ENCODE measurements at regions not wholly inside any gene's neighbourhood (a gene's known extent, or its start where the extent isn't known, plus 50 kb on each side); places are given as distances from the start of the nearest gene placed in this dataset.

DNA sequence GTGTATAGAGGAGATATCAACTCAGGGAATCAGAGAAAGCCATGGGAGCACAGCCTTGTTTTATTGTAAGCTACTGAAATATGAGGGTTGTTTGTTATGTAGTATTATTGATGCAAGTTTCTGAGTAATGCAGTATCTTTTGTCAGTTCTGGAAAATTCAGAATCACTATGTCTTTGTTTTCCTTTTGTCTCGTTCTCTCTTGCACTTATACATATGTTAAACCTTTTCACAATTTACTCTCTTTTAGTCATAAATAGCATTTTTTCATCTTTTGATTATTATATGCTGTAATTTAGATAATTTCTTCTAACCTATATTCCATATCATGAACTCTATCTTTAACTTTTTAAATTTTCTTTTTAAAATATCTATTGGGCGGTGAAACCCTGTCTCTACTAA lies 85.0 kb upstream of the COL3A1 start:
- POLR2A ChIA-PET = no interaction called here
- no peak overlapping the region for H3K4me3 ChIP-seq (ENCODE audit: low read depth, low read length)
- CTCF ChIA-PET = no interaction called here
- DNase-seq (ENCODE audit: low read depth, low spot score) = no peak
- TF ChIP-seq, protein P1, sequence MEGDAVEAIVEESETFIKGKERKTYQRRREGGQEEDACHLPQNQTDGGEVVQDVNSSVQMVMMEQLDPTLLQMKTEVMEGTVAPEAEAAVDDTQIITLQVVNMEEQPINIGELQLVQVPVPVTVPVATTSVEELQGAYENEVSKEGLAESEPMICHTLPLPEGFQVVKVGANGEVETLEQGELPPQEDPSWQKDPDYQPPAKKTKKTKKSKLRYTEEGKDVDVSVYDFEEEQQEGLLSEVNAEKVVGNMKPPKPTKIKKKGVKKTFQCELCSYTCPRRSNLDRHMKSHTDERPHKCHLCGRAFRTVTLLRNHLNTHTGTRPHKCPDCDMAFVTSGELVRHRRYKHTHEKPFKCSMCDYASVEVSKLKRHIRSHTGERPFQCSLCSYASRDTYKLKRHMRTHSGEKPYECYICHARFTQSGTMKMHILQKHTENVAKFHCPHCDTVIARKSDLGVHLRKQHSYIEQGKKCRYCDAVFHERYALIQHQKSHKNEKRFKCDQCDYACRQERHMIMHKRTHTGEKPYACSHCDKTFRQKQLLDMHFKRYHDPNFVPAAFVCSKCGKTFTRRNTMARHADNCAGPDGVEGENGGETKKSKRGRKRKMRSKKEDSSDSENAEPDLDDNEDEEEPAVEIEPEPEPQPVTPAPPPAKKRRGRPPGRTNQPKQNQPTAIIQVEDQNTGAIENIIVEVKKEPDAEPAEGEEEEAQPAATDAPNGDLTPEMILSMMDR (IDR thresholded peaks at IDR 0.05; ENCODE audit: insufficient read depth, low read length, missing control alignments) = no peak

DNA sequence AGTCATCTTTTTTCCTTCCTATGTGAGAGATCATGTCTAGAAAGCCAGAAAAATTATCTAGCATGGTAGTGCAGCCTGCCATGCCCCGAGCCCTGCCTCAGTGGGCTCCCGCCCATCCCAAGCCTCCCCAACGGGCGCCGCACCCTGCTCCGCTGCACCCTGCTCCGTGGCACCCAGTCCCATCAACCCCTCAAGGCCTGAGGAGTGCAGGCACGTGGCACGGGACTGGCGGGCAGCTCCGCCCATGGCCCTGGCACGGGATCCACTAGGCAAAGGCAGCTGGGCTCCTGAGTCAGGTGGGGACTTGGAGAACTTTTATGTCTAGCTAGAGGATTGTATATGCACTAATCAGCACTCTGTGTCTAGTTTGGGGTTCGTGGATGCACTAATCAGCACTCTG lies 83.4 kb upstream of the COL3A1 start:
- TF ChIP-seq, protein P1 (IDR thresholded peaks at IDR 0.05; ENCODE audit: insufficient read depth, low read length, missing control alignments) = no peak
- POLR2A ChIA-PET = no interaction called here
- CTCF ChIA-PET = no interaction called here
- no peak overlapping the region for H3K4me3 ChIP-seq (ENCODE audit: low read depth, low read length)
- DNase-seq (ENCODE audit: low read depth, low spot score) = no peak

DNA sequence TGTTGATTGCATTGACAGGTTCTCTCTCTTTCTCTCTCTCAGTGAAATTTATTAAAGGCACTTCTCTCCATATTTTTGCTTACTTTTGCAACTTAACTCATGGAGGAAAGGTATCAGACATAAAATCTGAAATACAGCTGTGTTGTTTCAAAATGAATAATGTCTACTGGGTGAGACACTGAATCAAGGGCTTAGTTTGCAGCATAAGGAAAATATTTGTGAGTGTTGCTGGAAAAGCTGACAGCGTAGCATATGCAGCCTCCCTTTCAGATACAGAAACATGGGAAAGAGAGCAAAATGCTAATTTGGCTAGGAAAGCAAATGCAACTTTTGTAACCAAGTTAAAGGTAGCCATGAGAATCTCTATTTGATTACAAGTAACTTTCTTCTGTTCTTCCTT lies 81.5 kb upstream of the COL3A1 start:
- ChIA-PET CTCF (no interaction called here), POLR2A (interaction anchor here (0.7 kb wide), 1 partner anchor 412 kb away, joined by 3 read pairs; no protein-coding TSS in a partner anchor)
- no peak overlapping the region for H3K4me3 ChIP-seq (ENCODE audit: low read depth, low read length)
- TF ChIP-seq, protein P1 (IDR thresholded peaks at IDR 0.05; ENCODE audit: insufficient read depth, low read length, missing control alignments) = no peak
- DNase-seq (ENCODE audit: low read depth, low spot score) = no peak

GRCh38 chr2:188893972-188894371 lies 80.2 kb upstream of the COL3A1 start:
- no peak for DNase-seq (ENCODE audit: low read depth, low spot score)
- TF ChIP-seq, protein P1 (IDR thresholded peaks at IDR 0.05; ENCODE audit: insufficient read depth, low read length, missing control alignments) = no peak
- no peak overlapping the region for H3K4me3 ChIP-seq (ENCODE audit: low read depth, low read length)
- ChIA-PET CTCF (no interaction called here), POLR2A (no interaction called here)

DNA sequence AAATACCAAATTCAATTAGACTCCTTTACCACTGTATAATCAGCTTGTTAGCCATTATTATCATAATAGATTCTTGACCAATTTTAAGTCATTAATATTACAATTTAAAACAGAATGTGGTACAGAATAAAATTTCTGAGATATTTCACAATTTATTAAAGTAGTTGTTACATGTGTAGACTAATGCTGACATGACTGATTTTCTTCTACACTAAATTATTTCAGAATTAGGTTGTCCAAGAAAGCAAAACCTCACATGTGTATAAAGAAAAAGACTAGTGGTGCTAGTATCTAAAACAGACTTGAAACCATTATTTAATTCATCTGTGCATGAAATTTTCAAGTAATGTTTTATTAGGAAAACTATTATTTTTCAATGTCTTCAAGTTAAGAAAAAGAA lies 79.2 kb upstream of the COL3A1 start:
- ChIA-PET CTCF (no interaction called here), POLR2A (no interaction called here)
- TF ChIP-seq, protein P1 (IDR thresholded peaks at IDR 0.05; ENCODE audit: insufficient read depth, low read length, missing control alignments) = no peak

DNA sequence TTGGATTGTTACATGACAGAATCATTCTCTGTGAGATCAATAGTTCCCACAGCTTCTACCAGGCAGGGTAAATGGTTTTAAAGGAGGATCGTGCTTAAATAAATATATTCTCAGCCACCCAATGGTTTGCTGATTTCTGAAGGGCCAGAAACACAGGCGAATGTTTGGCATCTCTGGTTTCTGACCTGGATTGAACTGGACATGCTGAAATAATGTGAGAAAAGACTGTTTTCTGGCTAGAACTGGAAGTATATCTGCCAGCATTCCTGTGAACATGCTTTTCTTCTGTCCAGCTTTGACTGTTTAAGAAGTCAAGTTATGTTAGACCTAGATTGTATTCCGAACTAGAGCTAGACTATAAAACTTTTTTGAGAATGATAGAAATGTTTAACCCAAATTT lies 77.1 kb upstream of the COL3A1 start:
- CTCF ChIA-PET = no interaction called here

More for the DNA sequence above, 79.2 kb upstream of the COL3A1 start:
- DNase-seq (ENCODE audit: low read depth, low spot score) = no peak
- no peak overlapping the region for H3K4me3 ChIP-seq (ENCODE audit: low read depth, low read length)

More for the DNA sequence above, 77.1 kb upstream of the COL3A1 start:
- POLR2A ChIA-PET = no interaction called here
- no peak for DNase-seq (ENCODE audit: low read depth, low spot score)
- H3K4me3 ChIP-seq (ENCODE audit: low read depth, low read length) = no peak overlapping the region
- TF ChIP-seq, protein P1 (IDR thresholded peaks at IDR 0.05; ENCODE audit: insufficient read depth, low read length, missing control alignments) = no peak

Data from AG04449 (cell line).